ENCODE measurements at regions not wholly inside any gene's neighbourhood (a gene's known extent, or its start where the extent isn't known, plus 50 kb on each side); places are given as distances from the start of the nearest gene placed in this dataset.
"Not testable (repeated sequence)": the region's sequence is repeated elsewhere in the genome, so short reads cannot be mapped to it uniquely, and the experiment has no call there.

DNA sequence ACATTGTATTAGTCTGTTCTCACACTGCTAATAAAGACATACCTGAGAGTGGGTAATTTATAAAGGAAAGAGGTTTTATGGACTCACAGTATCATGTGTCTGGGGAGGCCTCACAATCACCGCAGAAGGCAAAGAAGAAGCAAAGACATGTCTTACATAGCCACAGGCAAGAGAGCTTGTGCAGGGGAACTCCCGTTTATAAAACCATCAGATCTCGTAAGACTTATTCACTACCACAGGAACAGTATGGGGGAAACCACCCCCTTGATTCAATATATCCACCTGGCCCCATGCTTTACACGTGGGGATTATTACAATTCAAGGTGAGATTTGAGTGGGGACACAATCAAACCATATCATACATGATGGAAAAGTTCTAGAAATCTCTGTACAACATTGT is 165.3 kb downstream of the OR2B2 start:
- dilution Hi-C loops (cut with HindIII; ENCODE audit: low sequenced_read_pairs, unreplicated experiment); H3K4me1 ChIP-seq (ENCODE audit: control insufficient read depth, insufficient read depth, low read length); H3K9ac ChIP-seq (ENCODE audit: low read depth, low read length); H3K79me1 ChIP-seq (ENCODE audit: low read depth in 1 of 2, low read length in 2 of 2); H4K20me1 ChIP-seq (ENCODE audit: insufficient read depth, low read length); H3K23ac ChIP-seq (ENCODE audit: low read depth, low read length); H2BK15ac ChIP-seq (ENCODE audit: low read depth, low read length); H4K8ac ChIP-seq (ENCODE audit: low read depth in 2 of 2, low read length in 2 of 2); H4K91ac ChIP-seq (ENCODE audit: insufficient read depth, low read depth, low read length); DNase-seq; POLR2A ChIA-PET (ENCODE audit: unreplicated experiment); intact Hi-C loops (cut with micrococcal nuclease); H3K4me2 ChIP-seq (ENCODE audit: low read depth, low read length); H2BK20ac ChIP-seq (ENCODE audit: low read depth, low read length); H2AK9ac ChIP-seq (replicated peaks; ENCODE audit: low read depth, low read length, poor library complexity); ATAC-seq (ENCODE audit: low read depth); H3K4ac ChIP-seq (ENCODE audit: low read depth, low read length); H3K18ac ChIP-seq (ENCODE audit: low read depth, low read length); H3K14ac ChIP-seq (replicated peaks; ENCODE audit: low read depth, low read length); H3K4me3 ChIP-seq (ENCODE audit: insufficient read depth, low read depth, low read length); BruUV-seq (replicated peaks); in situ Hi-C loops (cut with MboI; ENCODE audit: low sequenced_read_pairs); CTCF ChIA-PET; H2BK120ac ChIP-seq (ENCODE audit: low read depth, low read length); H2AK5ac ChIP-seq (ENCODE audit: low read depth, low read length); H2BK5ac ChIP-seq (ENCODE audit: low read depth, low read length, poor library complexity, severe bottlenecking); H3K56ac ChIP-seq (ENCODE audit: extremely low read depth, insufficient read depth, low read length); H3K27ac ChIP-seq (ENCODE audit: insufficient read depth, low read length); H3K27me3 ChIP-seq (ENCODE audit: control insufficient read depth, insufficient read depth, low read length); H3K36me3 ChIP-seq (ENCODE audit: control insufficient read depth, insufficient read depth, low read length); H3K9me1 ChIP-seq (ENCODE audit: insufficient read depth, low read length); H4K5ac ChIP-seq (ENCODE audit: low read depth, low read length); H3K9me3 ChIP-seq (ENCODE audit: control insufficient read depth, insufficient read depth, low read length); H2AFZ ChIP-seq (replicated peaks; ENCODE audit: low read length, poor library complexity): not testable (repeated sequence)
- no CpG with 5 or more reads among the region's 4 CpGs for WGBS, 2 experiments (ENCODE audit: extremely low coverage in 2 of 2, insufficient read length in 1 of 2)

Measured in IMR-90 (cell line).